Naive thymus-derived CD4-positive, alpha-beta T cell (primary cell): ENCODE measurements at regions not wholly inside any gene's neighbourhood (a gene's known extent, or its start where the extent isn't known, plus 50 kb on each side); places are given as distances from the start of the nearest gene placed in this dataset.
A peak's percentile ranks its signal among the peaks of the same experiment; 100 is the strongest.

Experiments used
- ATAC-seq: fragments of 150-1000 bp; cut with Tn5 transposase; 2 replicates; pipeline ENCODE4 v1.10.0; 2021; ENCODE audit warnings: mild to moderate bottlenecking, moderate library complexity
- CTCF ChIA-PET: fragments of 350-600 bp; sonication (Branson Sonifier 250); formaldehyde crosslinking; loops from one replicate; lab custom pipeline; 2021; ENCODE audit warnings: antibody characterized with exemption; lab: Charles Lee
- POLR2A ChIA-PET: fragments of 350-600 bp; sonication (Branson Sonifier 250); formaldehyde crosslinking; loops from one replicate; lab custom pipeline; 2021; ENCODE audit warnings: antibody characterized with exemption, inconsistent platforms; lab: Charles Lee
- DNase-seq, 9 donors: peaks; one replicate each; pipeline versions ENCODE4 v3.0.0 to v3.0.0-alpha.2; 2020 to 2022; ENCODE audit warnings: mixed read lengths in 1 of 9
- H3K27ac ChIP-seq: one replicate; pipeline ENCODE4 v1.7.0; 2013; ENCODE audit warnings: mild to moderate bottlenecking, low read depth, low read length, moderate library complexity
- H3K27me3 ChIP-seq, 2 donors: one replicate each; pipeline ENCODE4 v1.7.0; 2013; ENCODE audit warnings: low read length in 2 of 2, mild to moderate bottlenecking in 2 of 2, moderate library complexity in 2 of 2; ENCODE audit not compliant: control insufficient read depth in 2 of 2, insufficient read depth in 2 of 2
- H3K36me3 ChIP-seq, 3 experiments: 1 replicate in 2 of 3; 2 replicates in 1 of 3; pipeline ENCODE4 v1.7.0; 2013; ENCODE audit warnings: low read length in 3 of 3, mild to moderate bottlenecking in 3 of 3, moderate library complexity in 1 of 3; ENCODE audit not compliant: insufficient read depth in 3 of 3, control insufficient read depth in 2 of 3
- H3K4me1 ChIP-seq, 2 donors: one replicate each; pipeline ENCODE4 v1.7.0; 2013; ENCODE audit warnings: low read length in 2 of 2, mild to moderate bottlenecking in 2 of 2, moderate library complexity in 1 of 2; ENCODE audit not compliant: control insufficient read depth in 2 of 2, insufficient read depth in 2 of 2
- H3K4me3 ChIP-seq: 2 replicates; pipeline ENCODE4 v1.7.0; 2013; ENCODE audit warnings: mild to moderate bottlenecking, low read length
- H3K9me3 ChIP-seq, 3 experiments: 1 replicate in 2 of 3; 2 replicates in 1 of 3; pipeline ENCODE4 v1.7.0; 2013; ENCODE audit warnings: low read length in 3 of 3; ENCODE audit not compliant: control insufficient read depth in 2 of 3
- H3K27ac Mint-ChIP-seq, 9 donors: one replicate each; pipeline ENCODE4 v1.8.0; 2020 to 2022; ENCODE audit warnings: mixed read lengths in 9 of 9, mild to moderate bottlenecking in 8 of 9, moderate library complexity in 5 of 9, inconsistent platforms in 2 of 9
- H3K27me3 Mint-ChIP-seq, 5 donors: one replicate each; pipeline ENCODE4 v1.8.0; 2021 to 2022; ENCODE audit warnings: mixed read lengths in 5 of 5, mild to moderate bottlenecking in 1 of 5
- H3K36me3 Mint-ChIP-seq, 5 donors: one replicate each; pipeline ENCODE4 v1.8.0; 2020 to 2022; ENCODE audit warnings: mixed read lengths in 5 of 5, mild to moderate bottlenecking in 3 of 5, inconsistent platforms in 1 of 5
- H3K4me1 Mint-ChIP-seq, 7 donors: one replicate each; pipeline ENCODE4 v1.8.0; 2020 to 2022; ENCODE audit warnings: mixed read lengths in 7 of 7, mild to moderate bottlenecking in 3 of 7, inconsistent platforms in 1 of 7
- H3K4me3 Mint-ChIP-seq, 10 donors: one replicate each; pipeline ENCODE4 v1.8.0; 2020 to 2022; ENCODE audit warnings: mild to moderate bottlenecking in 10 of 10, mixed read lengths in 10 of 10, moderate library complexity in 6 of 10, inconsistent platforms in 2 of 10
- H3K9me3 Mint-ChIP-seq, 11 donors: one replicate each; pipeline ENCODE4 v1.8.0; 2020 to 2022; ENCODE audit warnings: mixed read lengths in 11 of 11, mild to moderate bottlenecking in 4 of 11, inconsistent platforms in 1 of 11, moderate library complexity in 1 of 11
- intact Hi-C, 2 donors: fragments of 100-400 bp; cut with micrococcal nuclease; formaldehyde crosslinking; loops; one replicate each; pipeline ENCODE4 v1.15.1; 2023

GRCh38 chr16:72261127-72261526, 89.2 kb upstream of the PMFBP1 start:
- Mint-ChIP-seq H3K4me1 (peaks cover 0 to 2% (median 0%) of the 10 kb centered on the region in 7 donors), H3K4me3 (no peak overlapping the region), H3K27ac (no peak overlapping the region), H3K36me3 (no peaks in the 10 kb centered on the region), H3K27me3 (peaks cover 0 to 5% (median 0%) of the 10 kb centered on the region in 5 donors), H3K9me3 (peaks cover 0 to 3% (median 0%) of the 10 kb centered on the region in 11 donors)
- POLR2A ChIA-PET = no interaction called here
- intact Hi-C loops = no loop called here
- DNase-seq = no peak
- Histone ChIP-seq H3K4me1 (no peaks in the 10 kb centered on the region), H3K36me3 (no peaks in the 10 kb centered on the region), H3K27ac (no peak overlapping the region), H3K9me3 (no peaks in the 10 kb centered on the region), H3K4me3 (no peak overlapping the region), H3K27me3 (no peaks in the 10 kb centered on the region)
- CTCF ChIA-PET = no interaction called here
- ATAC-seq = no peak

- POLR2A ChIA-PET = no interaction called here
- no peak for DNase-seq
- H3K36me3 Mint-ChIP-seq = no peaks in the 10 kb centered on the region
Observed at GRCh38 chr16:72256398-72257066, 84.6 kb upstream of the PMFBP1 start.

GRCh38 chr16:72255786-72256185, 83.8 kb upstream of the PMFBP1 start:
- Mint-ChIP-seq H3K9me3 (peaks cover 0 to 3% (median 0%) of the 10 kb centered on the region in 11 donors), H3K27me3 (peaks cover 0 to 12% (median 5%) of the 10 kb centered on the region in 5 donors), H3K4me3 (no peak overlapping the region), H3K36me3 (no peaks in the 10 kb centered on the region), H3K27ac (no peak overlapping the region), H3K4me1 (peaks cover 0 to 2% (median 0%) of the 10 kb centered on the region in 7 donors)
- POLR2A ChIA-PET = no interaction called here
- CTCF ChIA-PET = no interaction called here
- H3K4me3 ChIP-seq = no peak overlapping the region
- H3K4me1 ChIP-seq = no peaks in the 10 kb centered on the region
- H3K36me3 ChIP-seq = no peaks in the 10 kb centered on the region
- DNase-seq (no peak), ATAC-seq (no peak)
- no peaks in the 10 kb centered on the region for H3K27me3 ChIP-seq
- H3K9me3 ChIP-seq = no peaks in the 10 kb centered on the region
- intact Hi-C loops = no loop called here
- H3K27ac ChIP-seq = no peak overlapping the region

More at GRCh38 chr16:72256398-72257066, 84.6 kb upstream of the PMFBP1 start:
- intact Hi-C loops = no loop called here
- Histone ChIP-seq H3K36me3 (no peaks in the 10 kb centered on the region), H3K4me3 (no peak overlapping the region), H3K4me1 (no peaks in the 10 kb centered on the region), H3K27me3 (no peaks in the 10 kb centered on the region), H3K9me3 (no peaks in the 10 kb centered on the region), H3K27ac (no peak overlapping the region)
- Mint-ChIP-seq H3K27ac (no peak overlapping the region), H3K27me3 (peaks cover 0 to 12% (median 5%) of the 10 kb centered on the region in 5 donors), H3K4me3 (no peak overlapping the region), H3K4me1 (peaks cover 0 to 2% (median 0%) of the 10 kb centered on the region in 7 donors), H3K9me3 (peaks cover 0 to 3% (median 0%) of the 10 kb centered on the region in 11 donors)
- no peak for ATAC-seq
- CTCF ChIA-PET = no interaction called here

- intact Hi-C loops = loop anchor here in 1 of 2 donors (10.0 kb wide), 1 partner anchor 597 kb away; no protein-coding TSS in a partner anchor
- peaks cover 0 to 20% (median 5%) of the 10 kb centered on the region in 5 donors for H3K27me3 Mint-ChIP-seq
- H3K9me3 ChIP-seq = no peaks in the 10 kb centered on the region
- no peaks in the 10 kb centered on the region for H3K36me3 Mint-ChIP-seq
- H3K9me3 Mint-ChIP-seq = no peaks in the 10 kb centered on the region
- no peaks in the 10 kb centered on the region for H3K27me3 ChIP-seq
- DNase-seq (no peak), ATAC-seq (no peak)
- no peak overlapping the region for H3K4me3 Mint-ChIP-seq
- ChIA-PET POLR2A (no interaction called here), CTCF (no interaction called here)
- H3K27ac ChIP-seq = no peak overlapping the region
- H3K4me1 ChIP-seq = no peaks in the 10 kb centered on the region
- H3K36me3 ChIP-seq = no peaks in the 10 kb centered on the region
- H3K4me3 ChIP-seq = no peak overlapping the region
- H3K27ac Mint-ChIP-seq = no peak overlapping the region
- H3K4me1 Mint-ChIP-seq = peaks cover 0 to 16% (median 5%) of the 10 kb centered on the region in 7 donors
Observed at GRCh38 chr16:72247821-72248253, 75.9 kb upstream of the PMFBP1 start.

GRCh38 chr16:72246423-72246822, 74.5 kb upstream of the PMFBP1 start:
- Mint-ChIP-seq H3K27ac (peak overlapping the region in 2 of 9 donors; percentile 32 to 60), H3K4me3 (peak overlapping the region in 1 of 10 donors; percentile 20)

GRCh38 chr16:72244853-72245252, 72.9 kb upstream of the PMFBP1 start:
- Mint-ChIP-seq H3K4me1 (peaks cover 0 to 16% (median 5%) of the 10 kb centered on the region in 7 donors), H3K4me3 (no peak overlapping the region), H3K27ac (no peak overlapping the region), H3K9me3 (peaks cover 0 to 3% (median 0%) of the 10 kb centered on the region in 11 donors), H3K36me3 (no peaks in the 10 kb centered on the region), H3K27me3 (peaks cover 0 to 15% (median 6%) of the 10 kb centered on the region in 5 donors)
- CTCF ChIA-PET = no interaction called here
- Histone ChIP-seq H3K4me3 (no peak overlapping the region), H3K27ac (no peak overlapping the region), H3K4me1 (no peaks in the 10 kb centered on the region), H3K9me3 (no peaks in the 10 kb centered on the region), H3K36me3 (no peaks in the 10 kb centered on the region), H3K27me3 (no peaks in the 10 kb centered on the region)
- no peak for ATAC-seq
- intact Hi-C loops = loop anchor here in 1 of 2 donors (5.0 to 10.0 kb wide), 3 partner anchors 222 to 1712 kb away; no protein-coding TSS in a partner anchor
- DNase-seq = no peak
- POLR2A ChIA-PET = no interaction called here

More at GRCh38 chr16:72246423-72246822, 74.5 kb upstream of the PMFBP1 start:
- Mint-ChIP-seq H3K4me1 (peaks cover 0 to 16% (median 5%) of the 10 kb centered on the region in 7 donors), H3K9me3 (no peaks in the 10 kb centered on the region), H3K27me3 (peaks cover 0 to 16% (median 0%) of the 10 kb centered on the region in 5 donors), H3K36me3 (no peaks in the 10 kb centered on the region)
- ATAC-seq = no peak
- Histone ChIP-seq H3K36me3 (no peaks in the 10 kb centered on the region), H3K27me3 (no peaks in the 10 kb centered on the region), H3K4me1 (no peaks in the 10 kb centered on the region), H3K27ac (no peak overlapping the region), H3K9me3 (no peaks in the 10 kb centered on the region), H3K4me3 (no peak overlapping the region)
- ChIA-PET CTCF (no interaction called here), POLR2A (no interaction called here)
- DNase-seq = no peak
- intact Hi-C loops = loop anchor here in 1 of 2 donors (10.0 kb wide), 1 partner anchor 598 kb away; no protein-coding TSS in a partner anchor
